H1 (cell line): ENCODE measurements at regions not wholly inside any gene's neighbourhood (a gene's known extent, or its start where the extent isn't known, plus 50 kb on each side); places are given as distances from the start of the nearest gene placed in this dataset.

Experiments used
- CTCF ChIA-PET: fragments of 300-600 bp; sonication (Branson Sonifier 250); formaldehyde crosslinking; loops from one replicate; lab custom pipeline; 2021; ENCODE audit not compliant: partially characterized antibody; lab: Charles Lee
- POLR2A ChIA-PET: fragments of 300-600 bp; sonication (Branson Sonifier 250); formaldehyde crosslinking; loops from one replicate; lab custom pipeline; 2021; ENCODE audit warnings: inconsistent platforms; ENCODE audit not compliant: partially characterized antibody; lab: Charles Lee
- DNase-seq, 2 experiments: peaks; one replicate each; pipeline versions ENCODE4 v3.0.0 to v3.0.0-alpha.2; 2010 to 2022; ENCODE audit warnings: low spot score in 2 of 2, low read depth in 1 of 2, mixed read lengths in 1 of 2
- FAIRE-seq: peaks from 2 replicates; lab custom pipeline; 2011; peaks lifted over from hg19 to GRCh38; lab: Jason Lieb, UNC
- H2AFZ ChIP-seq: 2 replicates; pipeline ENCODE4 v1.8.1; 2012; ENCODE audit warnings: low read length, inconsistent platforms
- H2AK5ac ChIP-seq: 2 replicates; pipeline ENCODE4 v1.6.1; 2013; ENCODE audit warnings: low read depth, low read length
- H2BK120ac ChIP-seq: replicated peaks from 2 replicates; pipeline ENCODE3; 2013; ENCODE audit warnings: low read depth, low read length, inconsistent platforms
- H2BK12ac ChIP-seq: 2 replicates; pipeline ENCODE4 v1.6.1; 2013; ENCODE audit warnings: low read depth, low read length
- H2BK15ac ChIP-seq: 2 replicates; pipeline ENCODE4 v1.6.1; 2013; ENCODE audit warnings: low read length
- H2BK20ac ChIP-seq: 2 replicates; pipeline ENCODE4 v1.6.1; 2013; ENCODE audit warnings: low read length
- H2BK5ac ChIP-seq: 2 replicates; pipeline ENCODE4 v1.6.1; 2013; ENCODE audit warnings: low read depth, low read length
- H3K14ac ChIP-seq: 2 replicates; pipeline ENCODE4 v1.6.1; 2013; ENCODE audit warnings: inconsistent platforms; ENCODE audit not compliant: insufficient read length
- H3K18ac ChIP-seq: 2 replicates; pipeline ENCODE4 v1.6.1; 2013; ENCODE audit warnings: low read length; ENCODE audit errors: extremely low read depth
- H3K23ac ChIP-seq: 2 replicates; pipeline ENCODE4 v1.6.1; 2013; ENCODE audit warnings: inconsistent platforms; ENCODE audit not compliant: insufficient read length
- H3K23me2 ChIP-seq: 2 replicates; pipeline ENCODE4 v1.6.1; 2013; ENCODE audit warnings: low read depth, low read length
- H3K27ac ChIP-seq: 2 replicates; pipeline ENCODE4 v1.6.1; 2011; ENCODE audit warnings: low read depth, low read length, inconsistent platforms
- H3K27me3 ChIP-seq, 4 experiments: replicated peaks in 1 of 4; 1 replicate in 1 of 4; 2 replicates in 3 of 4; pipeline versions ENCODE4 v1.6.1 to v1.8.1; 2011 to 2013; ENCODE audit warnings: low read length in 3 of 4, mild to moderate bottlenecking in 3 of 4, inconsistent platforms in 2 of 4, mixed read lengths in 2 of 4, moderate library complexity in 1 of 4; ENCODE audit not compliant: control insufficient read depth in 3 of 4, insufficient read depth in 3 of 4; ENCODE audit errors: extremely low read depth in 1 of 4
- H3K36me3 ChIP-seq, 4 experiments: 2 replicates each; pipeline versions ENCODE4 v1.6.1 to v1.8.1; 2011 to 2013; ENCODE audit warnings: mild to moderate bottlenecking in 4 of 4, low read length in 3 of 4, moderate library complexity in 2 of 4, control low read depth in 1 of 4, inconsistent platforms in 1 of 4; ENCODE audit not compliant: insufficient read depth in 4 of 4, control insufficient read depth in 2 of 4
- H3K4ac ChIP-seq: replicated peaks from 2 replicates; pipeline ENCODE3; 2013; ENCODE audit warnings: low read length, low read depth, mixed read lengths, inconsistent platforms; ENCODE audit not compliant: insufficient read length
- H3K4me1 ChIP-seq, 4 experiments: replicated peaks in 1 of 4; 1 replicate in 1 of 4; 2 replicates in 3 of 4; pipeline versions ENCODE4 v1.6.1 to v1.8.1; 2011 to 2013; ENCODE audit warnings: low read length in 3 of 4, inconsistent platforms in 2 of 4, mixed read lengths in 1 of 4; ENCODE audit not compliant: insufficient read depth in 4 of 4, control insufficient read depth in 3 of 4
- H3K4me2 ChIP-seq, 2 experiments: 2 replicates each; pipeline versions ENCODE4 v1.6.1 to v1.8.1; 2011 to 2013; ENCODE audit warnings: low read depth in 2 of 2, low read length in 2 of 2, control low read depth in 1 of 2, inconsistent platforms in 1 of 2, mild to moderate bottlenecking in 1 of 2; ENCODE audit not compliant: insufficient read depth in 1 of 2
- H3K4me3 ChIP-seq, 4 experiments: fragments of 200-600, 300-600 bp in 1 of 4; sonication (generic), shearing (Covaris generic), sonication (Bioruptor Twin) in 1 of 4; 2 replicates each; pipeline versions ENCODE4 v1.5.1 to v1.8.1; 2011 to 2016; ENCODE audit warnings: low read length in 4 of 4, low read depth in 3 of 4, control low read depth in 2 of 4, inconsistent platforms in 2 of 4, mild to moderate bottlenecking in 2 of 4, mixed read lengths in 1 of 4, moderate library complexity in 1 of 4; ENCODE audit not compliant: insufficient read depth in 2 of 4; ENCODE audit errors: extremely low read depth in 1 of 4
- H3K56ac ChIP-seq: replicated peaks from 2 replicates; pipeline ENCODE3; 2013; ENCODE audit warnings: low read depth, mild to moderate bottlenecking, mixed read lengths, low read length, inconsistent platforms; ENCODE audit not compliant: insufficient read length
- H3K79me1 ChIP-seq: 2 replicates; pipeline ENCODE4 v1.6.1; 2013; ENCODE audit warnings: low read depth, low read length, control low read depth
- H3K79me2 ChIP-seq, 2 experiments: 2 replicates each; pipeline versions ENCODE4 v1.6.1 to v1.8.1; 2012 to 2013; ENCODE audit warnings: low read length in 2 of 2, mild to moderate bottlenecking in 2 of 2, inconsistent platforms in 1 of 2; ENCODE audit not compliant: insufficient read depth in 2 of 2, control insufficient read depth in 1 of 2
- H3K9ac ChIP-seq, 4 experiments: replicated peaks in 1 of 4; 1 replicate in 1 of 4; 2 replicates in 3 of 4; pipeline versions ENCODE4 v1.6.1 to v1.8.1; 2011 to 2013; ENCODE audit warnings: low read depth in 3 of 4, low read length in 3 of 4, control low read depth in 2 of 4, mild to moderate bottlenecking in 2 of 4, moderate library complexity in 2 of 4, inconsistent platforms in 1 of 4; ENCODE audit errors: extremely low read depth in 1 of 4
- H3K9me3 ChIP-seq, 2 experiments: 2 replicates each; pipeline versions ENCODE4 v1.6.1 to v1.8.1; 2012 to 2013; ENCODE audit warnings: mild to moderate bottlenecking in 2 of 2, moderate library complexity in 2 of 2, control low read depth in 1 of 2, inconsistent platforms in 1 of 2, low read depth in 1 of 2, low read length in 1 of 2, mixed read lengths in 1 of 2; ENCODE audit not compliant: insufficient read depth in 2 of 2
- H4K20me1 ChIP-seq, 2 experiments: replicated peaks in 1 of 2; 2 replicates each; pipeline versions ENCODE3 to v1.8.1; 2011 to 2013; ENCODE audit warnings: inconsistent platforms in 2 of 2, low read length in 2 of 2, mild to moderate bottlenecking in 1 of 2; ENCODE audit not compliant: insufficient read depth in 2 of 2, control insufficient read depth in 1 of 2
- H4K5ac ChIP-seq: 2 replicates; pipeline ENCODE4 v1.6.1; 2013; ENCODE audit warnings: low read length, low read depth, mixed read lengths, inconsistent platforms; ENCODE audit not compliant: insufficient read length
- H4K8ac ChIP-seq: 2 replicates; pipeline ENCODE4 v1.8.0; 2013; ENCODE audit warnings: mild to moderate bottlenecking, moderate library complexity, low read length, inconsistent platforms; ENCODE audit not compliant: insufficient read depth; ENCODE audit errors: extremely low read depth
- H4K91ac ChIP-seq: replicated peaks from 2 replicates; pipeline ENCODE3; 2013; ENCODE audit warnings: low read length, mixed read lengths, inconsistent platforms; ENCODE audit not compliant: insufficient read length
- KDM4A ChIP-seq: IDR thresholded peaks from one replicate; pipeline ENCODE4 v1.7.1; 2012; ENCODE audit warnings: low read depth, mild to moderate bottlenecking, moderate library complexity, low read length, inconsistent platforms; ENCODE audit not compliant: severe bottlenecking
- POLR2A ChIP-seq, 2 experiments: IDR thresholded peaks; 1 replicate in 1 of 2; 2 replicates in 1 of 2; pipeline ENCODE4 v1.6.1; 2011; ENCODE audit warnings: low read depth in 2 of 2, low read length in 2 of 2, mild to moderate bottlenecking in 2 of 2; ENCODE audit errors: control extremely low read depth in 1 of 2
- USF2 ChIP-seq: IDR thresholded peaks from 2 replicates; pipeline ENCODE4 v1.6.1; 2011; ENCODE audit warnings: low read length, improper control_type of control experiment
- YY1 ChIP-seq: IDR thresholded peaks from 2 replicates; pipeline ENCODE4 v1.6.1; 2011; ENCODE audit warnings: low read depth, mild to moderate bottlenecking, low read length
- ZNF274 ChIP-seq: IDR thresholded peaks from 2 replicates; pipeline ENCODE4 v1.7.0; 2012; ENCODE audit warnings: low read length, borderline replicate concordance; ENCODE audit errors: extremely low read depth
- WGBS, 2 experiments: shearing (Covaris generic) in 1 of 2; methylation state at CpG; one replicate each; pipeline versions ENCODE4 v1.1.6 to v1.1.7; 2013 to 2015; ENCODE audit warnings: low lambda C conversion rate in 2 of 2, mixed read lengths in 2 of 2, inconsistent platforms in 1 of 2, low coverage in 1 of 2, missing lambda C conversion rate in 1 of 2; ENCODE audit not compliant: insufficient replicate concordance in 2 of 2, insufficient coverage in 1 of 2, insufficient read length in 1 of 2; ENCODE audit errors: extremely low coverage in 1 of 2, missing lambda C conversion rate in 1 of 2; 5-methylcytosine and 5-hydroxymethylcytosine counted together

- no peaks in the 10 kb centered on the region for H3K79me2 ChIP-seq
- H2BK15ac ChIP-seq = no peak overlapping the region
- FAIRE-seq = no peak
- H3K23me2 ChIP-seq = no peaks in the 10 kb centered on the region
- no peak overlapping the region for H3K9ac ChIP-seq
- H2BK120ac ChIP-seq = no peak overlapping the region
- no peak overlapping the region for H3K56ac ChIP-seq
- H2AFZ ChIP-seq = no peak overlapping the region
- H3K27me3 ChIP-seq = no peaks in the 10 kb centered on the region
- peaks cover 2 to 4% of the 10 kb centered on the region in 2 experiments for H4K20me1 ChIP-seq
- H3K9me3 ChIP-seq = peaks cover 2 to 7% of the 10 kb centered on the region in 2 experiments; a peak in 2 of 4 replicates
- no peak overlapping the region for H3K27ac ChIP-seq
- H4K5ac ChIP-seq = no peak overlapping the region
- peaks cover 0 to 5% (median 2%) of the 10 kb centered on the region in 4 experiments; a peak in 2 of 7 replicates for H3K4me1 ChIP-seq
- 93% methylated on average over 8 of the region's 8 CpGs; no CpG with 5 or more reads in 1 of the 2 experiments for WGBS, 2 experiments
- H2AK5ac ChIP-seq = no peak overlapping the region
- CTCF ChIA-PET = interaction anchor here (0.8 to 3.0 kb wide), 18 partner anchors 8 to 298 kb away, joined by 3 to 25 read pairs (median 6); no protein-coding TSS in a partner anchor
- no peak overlapping the region for H4K91ac ChIP-seq
- no peak overlapping the region for H4K8ac ChIP-seq
- POLR2A ChIA-PET = no interaction called here
- H3K18ac ChIP-seq = no peak overlapping the region
- H2BK5ac ChIP-seq = no peak overlapping the region
- H2BK20ac ChIP-seq = no peak overlapping the region
- H3K4ac ChIP-seq = no peak overlapping the region
- no peak overlapping the region for H2BK12ac ChIP-seq
- no peaks in the 10 kb centered on the region for H3K79me1 ChIP-seq
- DNase-seq = no peak
- no peak overlapping the region for H3K23ac ChIP-seq
- no peak overlapping the region for H3K4me2 ChIP-seq
- no peak overlapping the region for H3K4me3 ChIP-seq
- H3K36me3 ChIP-seq = no peaks in the 10 kb centered on the region
- H3K14ac ChIP-seq = no peak overlapping the region
- TF ChIP-seq POLR2A (IDR thresholded peaks at IDR 0.05; ENCODE audit: control extremely low read depth in 1 of 2, low read depth in 2 of 2, low read length in 2 of 2) = no peak
- no peak for TF ChIP-seq ZNF274
- no peak for TF ChIP-seq KDM4A
- no peak for TF ChIP-seq YY1
- TF ChIP-seq USF2 = no peak
Measured at GRCh38 chr11:70757241-70757640, 358.9 kb downstream of the CTTN start.
